T-helper 17 cell (primary cell): ENCODE measurements at regions not wholly inside any gene's neighbourhood (a gene's known extent, or its start where the extent isn't known, plus 50 kb on each side); places are given as distances from the start of the nearest gene placed in this dataset.

ENCODE experiments used
- ATAC-seq: fragments of 150-1000 bp; cut with Tn5 transposase; 2 replicates; pipeline ENCODE4 v1.10.0; 2021; ENCODE audit warnings: mild to moderate bottlenecking, moderate library complexity
- DNase-seq, 3 donors: peaks; one replicate each; pipeline versions ENCODE4 v3.0.0 to v3.0.0-alpha.2; 2020 to 2021
- H3K9me3 ChIP-seq: one replicate; pipeline ENCODE4 v1.7.0; 2013; ENCODE audit warnings: low read length, mild to moderate bottlenecking; ENCODE audit not compliant: control insufficient read depth, poor library complexity, severe bottlenecking
- H3K27ac Mint-ChIP-seq: one replicate; pipeline ENCODE4 v1.8.0; 2022; ENCODE audit warnings: mild to moderate bottlenecking, moderate library complexity, mixed read lengths
- H3K27me3 Mint-ChIP-seq: one replicate; pipeline ENCODE4 v1.8.0; 2022; ENCODE audit warnings: mixed read lengths
- H3K36me3 Mint-ChIP-seq: one replicate; pipeline ENCODE4 v1.8.0; 2022; ENCODE audit warnings: low read depth, mixed read lengths
- H3K4me1 Mint-ChIP-seq: one replicate; pipeline ENCODE4 v1.8.0; 2022; ENCODE audit warnings: mild to moderate bottlenecking, mixed read lengths
- H3K4me3 Mint-ChIP-seq: one replicate; pipeline ENCODE4 v1.8.0; 2022; ENCODE audit warnings: mild to moderate bottlenecking, moderate library complexity, mixed read lengths

DNA sequence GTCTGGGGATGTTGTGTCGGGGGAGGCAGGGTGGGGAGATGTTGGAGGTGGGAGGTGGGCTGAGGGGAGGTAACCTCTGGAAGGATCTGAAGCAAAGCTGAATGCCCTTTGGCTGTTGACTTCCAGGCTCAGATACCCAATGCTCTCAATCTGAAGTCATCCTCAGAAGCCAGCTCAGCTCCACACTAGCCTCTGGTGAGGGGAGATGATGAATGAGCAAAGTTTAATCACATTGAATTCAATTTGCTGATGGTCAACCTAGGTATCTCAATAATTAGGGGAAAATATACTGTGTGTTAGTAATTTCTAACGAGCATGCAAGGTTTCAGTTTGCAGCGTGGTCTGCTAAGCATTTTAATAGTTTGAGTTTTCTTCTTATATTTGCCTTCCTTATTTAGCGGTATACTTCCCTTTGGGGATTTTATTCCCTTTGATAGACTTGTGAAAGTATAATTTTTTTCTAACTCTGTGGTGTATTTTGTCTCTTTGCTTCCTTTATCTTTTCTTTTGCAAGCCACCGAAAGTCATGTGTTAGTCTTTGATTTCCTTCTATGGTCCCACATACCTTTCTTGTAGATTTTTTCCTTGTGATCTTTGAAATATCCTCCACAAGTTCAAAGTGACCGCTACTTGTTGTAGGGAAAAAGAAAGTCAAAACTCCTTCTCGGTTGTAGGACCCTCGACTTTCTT, 146.3 kb upstream of the LEF1 start:
- ATAC-seq (no peak), DNase-seq (no peak)
- H3K4me1 Mint-ChIP-seq, result peaks cover 18% of the 10 kb centered on the region
- H3K36me3 Mint-ChIP-seq, result peaks cover 5% of the 10 kb centered on the region
- peak overlapping the region; percentile 8 for H3K27ac Mint-ChIP-seq
- H3K27me3 Mint-ChIP-seq, result no peaks in the 10 kb centered on the region
- no peaks in the 10 kb centered on the region for H3K9me3 ChIP-seq
- H3K4me3 Mint-ChIP-seq, result peak overlapping the region; percentile 9

GRCh38 chr4:108313546-108314339, 145.0 kb upstream of the LEF1 start:
- H3K4me3 Mint-ChIP-seq, result no peak overlapping the region
- peaks cover 16% of the 10 kb centered on the region for H3K4me1 Mint-ChIP-seq
- DNase-seq (no peak), ATAC-seq (no peak)
- H3K27me3 Mint-ChIP-seq, result no peaks in the 10 kb centered on the region
- H3K27ac Mint-ChIP-seq, result no peak overlapping the region
- no peaks in the 10 kb centered on the region for H3K9me3 ChIP-seq
- H3K36me3 Mint-ChIP-seq, result peaks cover 3% of the 10 kb centered on the region

DNA sequence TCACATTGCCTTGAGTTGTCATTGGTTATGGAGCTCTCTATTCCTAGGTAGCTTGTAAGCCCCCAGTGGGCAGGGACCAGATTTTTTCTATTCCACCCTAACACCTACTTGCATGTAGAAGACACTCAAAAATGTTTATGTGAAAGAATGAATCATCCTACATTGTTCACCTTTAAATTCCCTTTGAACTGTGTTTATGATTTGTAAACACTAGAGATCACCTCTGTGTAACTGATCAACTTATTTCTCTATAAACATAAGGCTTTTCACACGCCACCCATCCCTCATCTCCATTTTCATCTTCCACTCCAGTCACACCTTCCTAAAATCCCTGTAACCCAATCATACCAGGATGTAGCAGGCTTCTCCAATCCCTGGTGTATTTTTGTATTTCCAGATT, 142.6 kb upstream of the LEF1 start:
- no peak for ATAC-seq
- Mint-ChIP-seq H3K4me1 (peaks cover 16% of the 10 kb centered on the region), H3K27me3 (peaks cover 7% of the 10 kb centered on the region), H3K36me3 (peaks cover 3% of the 10 kb centered on the region), H3K4me3 (no peak overlapping the region), H3K27ac (no peak overlapping the region)
- no peaks in the 10 kb centered on the region for H3K9me3 ChIP-seq
- DNase-seq, result no peak

DNA sequence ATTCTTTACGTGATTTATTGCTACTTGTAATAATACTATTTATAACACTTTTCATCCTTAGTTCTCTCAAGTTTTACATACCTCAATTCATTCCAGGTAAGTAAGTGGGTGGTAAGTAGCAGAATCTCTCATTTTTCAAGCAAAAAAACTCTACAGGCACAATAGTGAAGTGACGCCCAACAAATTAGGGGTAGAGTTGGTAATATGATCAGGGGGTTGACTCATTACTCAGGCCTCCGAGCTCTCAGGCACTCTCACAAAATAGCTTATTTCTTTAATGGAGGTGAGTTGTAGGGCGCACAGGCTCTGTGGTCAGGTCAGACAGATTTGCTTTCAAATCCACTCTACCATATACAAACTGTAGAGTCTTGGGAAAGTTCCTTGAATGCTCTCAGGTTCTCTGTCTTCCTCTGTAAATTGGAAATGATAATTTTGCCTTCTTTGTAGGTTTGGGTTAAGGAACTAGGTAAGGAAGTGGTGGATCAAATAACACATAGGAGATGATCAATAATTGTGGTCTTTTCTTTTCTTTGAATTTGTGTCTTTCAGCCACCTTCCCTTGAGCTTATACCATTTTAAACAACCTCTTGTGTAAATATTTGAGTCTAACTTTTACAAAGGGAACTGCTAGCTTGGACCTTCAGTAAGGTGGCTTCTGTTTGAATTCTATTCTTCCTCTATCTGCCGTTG, 134.9 kb upstream of the LEF1 start:
- Mint-ChIP-seq H3K4me1 (peaks cover 13% of the 10 kb centered on the region), H3K27ac (no peak overlapping the region), H3K27me3 (peaks cover 7% of the 10 kb centered on the region), H3K36me3 (no peaks in the 10 kb centered on the region), H3K4me3 (no peak overlapping the region)
- ATAC-seq, result no peak
- no peaks in the 10 kb centered on the region for H3K9me3 ChIP-seq
- DNase-seq, result no peak

- DNase-seq (no peak), ATAC-seq (no peak)
- H3K4me3 Mint-ChIP-seq, result peak overlapping the region; percentile 43
- no peaks in the 10 kb centered on the region for H3K36me3 Mint-ChIP-seq
- H3K4me1 Mint-ChIP-seq, result peaks cover 13% of the 10 kb centered on the region
- no peaks in the 10 kb centered on the region for H3K9me3 ChIP-seq
- no peaks in the 10 kb centered on the region for H3K27me3 Mint-ChIP-seq
- peak overlapping the region; percentile 71 for H3K27ac Mint-ChIP-seq
Observed at GRCh38 chr4:108301545-108302251, 133.0 kb upstream of the LEF1 start.

GRCh38 chr4:108297605-108298004, 128.9 kb upstream of the LEF1 start:
- H3K4me1 Mint-ChIP-seq, result peaks cover 12% of the 10 kb centered on the region
- no peaks in the 10 kb centered on the region for H3K9me3 ChIP-seq
- H3K4me3 Mint-ChIP-seq, result no peak overlapping the region
- H3K27me3 Mint-ChIP-seq, result no peaks in the 10 kb centered on the region
- ATAC-seq, result no peak
- no peak overlapping the region for H3K27ac Mint-ChIP-seq
- H3K36me3 Mint-ChIP-seq, result no peaks in the 10 kb centered on the region
- no peak for DNase-seq

GRCh38 chr4:108292229-108292628, 123.5 kb upstream of the LEF1 start:
- H3K36me3 Mint-ChIP-seq, result no peaks in the 10 kb centered on the region
- H3K27me3 Mint-ChIP-seq, result no peaks in the 10 kb centered on the region
- no peak overlapping the region for H3K27ac Mint-ChIP-seq
- no peak for DNase-seq
- ATAC-seq, result no peak
- H3K4me1 Mint-ChIP-seq, result peaks cover 7% of the 10 kb centered on the region
- H3K4me3 Mint-ChIP-seq, result no peak overlapping the region
- no peaks in the 10 kb centered on the region for H3K9me3 ChIP-seq

DNA sequence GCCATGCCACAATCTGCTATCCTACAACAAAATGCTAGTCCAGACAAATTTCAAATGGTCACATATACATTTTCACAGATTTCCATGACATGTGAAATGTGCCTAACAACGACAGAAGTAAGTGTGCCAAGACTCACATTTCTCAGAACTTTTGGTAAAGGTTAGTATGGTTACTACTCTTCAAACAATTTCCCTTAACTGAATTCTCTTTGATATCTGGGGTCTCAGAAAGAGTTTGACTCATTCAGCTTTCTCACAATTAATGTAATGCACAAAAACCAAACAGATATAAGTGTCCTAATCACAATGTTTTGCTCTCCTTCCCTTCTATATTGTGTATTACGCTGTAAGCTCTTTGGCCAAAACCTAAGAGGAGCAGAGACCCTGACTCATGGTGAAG, 122.4 kb upstream of the LEF1 start:
- H3K27me3 Mint-ChIP-seq, result no peaks in the 10 kb centered on the region
- peaks cover 7% of the 10 kb centered on the region for H3K4me1 Mint-ChIP-seq
- ATAC-seq, result no peak
- no peak overlapping the region for H3K27ac Mint-ChIP-seq
- DNase-seq, result no peak
- H3K36me3 Mint-ChIP-seq, result no peaks in the 10 kb centered on the region
- H3K4me3 Mint-ChIP-seq, result no peak overlapping the region
- no peaks in the 10 kb centered on the region for H3K9me3 ChIP-seq

DNA sequence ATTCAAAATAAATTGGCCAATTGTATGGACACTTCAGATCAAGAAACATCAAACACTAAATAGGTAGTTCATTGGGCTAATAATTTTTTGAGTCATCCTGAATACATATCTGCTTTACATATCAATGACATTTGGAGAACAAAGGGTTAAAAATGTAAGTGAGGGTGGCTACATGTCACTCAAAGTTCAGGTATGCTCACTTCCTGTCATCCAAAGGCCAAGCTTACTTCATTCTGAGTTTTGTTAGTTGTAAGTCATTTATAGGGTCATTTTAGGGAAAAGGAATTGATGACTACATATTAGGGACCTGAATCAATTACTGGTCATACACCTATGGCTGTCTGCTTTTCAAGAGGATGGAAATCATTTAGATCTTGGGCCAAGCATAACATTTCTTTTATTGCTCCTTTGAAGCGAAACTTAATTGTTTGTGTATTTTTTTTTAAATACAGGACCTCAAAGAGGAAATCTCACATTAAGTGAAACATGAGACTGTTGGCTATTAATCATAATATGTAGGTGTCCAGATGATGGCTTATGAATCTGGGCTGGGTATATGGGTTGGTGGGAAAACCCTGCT, 119.2 kb upstream of the LEF1 start:
- ATAC-seq (no peak), DNase-seq (no peak)
- H3K27me3 Mint-ChIP-seq, result no peaks in the 10 kb centered on the region
- H3K4me1 Mint-ChIP-seq, result peaks cover 7% of the 10 kb centered on the region
- H3K4me3 Mint-ChIP-seq, result no peak overlapping the region
- no peaks in the 10 kb centered on the region for H3K36me3 Mint-ChIP-seq
- no peak overlapping the region for H3K27ac Mint-ChIP-seq
- H3K9me3 ChIP-seq, result no peaks in the 10 kb centered on the region

DNA sequence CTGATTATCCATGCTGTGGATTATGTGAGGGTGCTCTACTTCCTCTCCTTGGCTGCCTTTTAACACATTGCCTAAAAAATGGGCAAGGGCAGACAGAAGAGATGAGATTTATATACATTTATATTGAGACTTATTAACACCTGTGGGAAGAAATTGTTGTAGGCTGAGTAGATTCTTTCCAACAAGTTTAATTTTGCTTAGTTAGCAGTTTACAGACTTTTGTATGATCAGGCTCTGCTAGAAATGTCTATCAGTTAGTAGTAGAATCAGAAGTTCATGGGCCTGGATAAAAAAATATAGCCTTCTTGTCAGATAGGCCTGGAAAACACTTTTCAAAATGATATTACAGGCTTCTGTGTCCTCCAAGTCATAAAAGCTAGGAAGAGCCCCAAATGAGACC, 111.3 kb upstream of the LEF1 start:
- H3K27ac Mint-ChIP-seq, result no peak overlapping the region
- ATAC-seq, result no peak

DNA sequence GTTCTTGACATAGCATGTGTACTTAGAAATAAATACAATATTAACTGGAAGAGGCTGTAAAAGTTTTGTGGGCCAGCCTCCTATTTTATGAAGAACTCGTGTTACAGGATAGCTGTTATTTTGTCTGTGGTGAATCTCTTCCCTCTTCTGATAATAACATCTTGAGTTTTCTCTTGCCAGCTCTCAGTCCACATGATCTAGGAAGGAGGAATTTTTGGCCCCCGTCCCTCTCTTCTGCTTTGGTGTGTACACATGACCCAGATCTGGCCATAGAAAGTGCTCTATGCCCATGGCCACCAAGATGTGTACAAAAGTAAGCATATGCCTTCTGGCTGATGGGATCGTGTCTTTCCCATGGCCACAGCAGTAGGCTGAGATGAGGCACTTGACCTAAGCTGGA, 108.0 kb upstream of the LEF1 start:
- DNase-seq, result no peak
- H3K27me3 Mint-ChIP-seq, result no peaks in the 10 kb centered on the region
- H3K36me3 Mint-ChIP-seq, result peaks cover 2% of the 10 kb centered on the region
- no peak for ATAC-seq
- H3K4me1 Mint-ChIP-seq, result peaks cover 2% of the 10 kb centered on the region
- no peak overlapping the region for H3K4me3 Mint-ChIP-seq
- H3K27ac Mint-ChIP-seq, result no peak overlapping the region
- no peaks in the 10 kb centered on the region for H3K9me3 ChIP-seq

More for the DNA sequence above, 111.3 kb upstream of the LEF1 start:
- Mint-ChIP-seq H3K36me3 (no peaks in the 10 kb centered on the region), H3K4me1 (no peaks in the 10 kb centered on the region), H3K4me3 (no peak overlapping the region), H3K27me3 (no peaks in the 10 kb centered on the region)
- no peaks in the 10 kb centered on the region for H3K9me3 ChIP-seq
- DNase-seq, result no peak

DNA sequence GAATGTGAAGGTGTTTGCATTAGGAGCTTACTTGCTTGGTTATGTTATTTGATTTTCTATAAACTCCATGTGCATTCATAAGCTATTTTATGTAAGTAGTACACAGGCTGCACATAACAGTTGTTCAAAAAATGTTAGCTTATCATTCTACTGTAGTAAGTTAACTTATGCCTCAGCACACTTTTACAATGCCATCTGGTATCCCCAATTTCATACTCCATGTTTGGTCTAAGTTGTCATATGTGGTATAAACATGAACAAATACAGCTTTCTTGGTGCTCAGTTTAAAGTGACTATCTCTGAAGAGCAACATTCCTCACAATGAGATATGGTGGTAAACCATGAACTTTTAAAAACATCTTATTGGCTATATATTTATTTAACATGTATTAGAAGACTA, 104.3 kb upstream of the LEF1 start:
- H3K9me3 ChIP-seq, result no peaks in the 10 kb centered on the region
- H3K36me3 Mint-ChIP-seq, result peaks cover 2% of the 10 kb centered on the region
- H3K27ac Mint-ChIP-seq, result no peak overlapping the region
- no peaks in the 10 kb centered on the region for H3K27me3 Mint-ChIP-seq
- DNase-seq (no peak), ATAC-seq (no peak)
- no peak overlapping the region for H3K4me3 Mint-ChIP-seq
- H3K4me1 Mint-ChIP-seq, result peaks cover 2% of the 10 kb centered on the region

DNA sequence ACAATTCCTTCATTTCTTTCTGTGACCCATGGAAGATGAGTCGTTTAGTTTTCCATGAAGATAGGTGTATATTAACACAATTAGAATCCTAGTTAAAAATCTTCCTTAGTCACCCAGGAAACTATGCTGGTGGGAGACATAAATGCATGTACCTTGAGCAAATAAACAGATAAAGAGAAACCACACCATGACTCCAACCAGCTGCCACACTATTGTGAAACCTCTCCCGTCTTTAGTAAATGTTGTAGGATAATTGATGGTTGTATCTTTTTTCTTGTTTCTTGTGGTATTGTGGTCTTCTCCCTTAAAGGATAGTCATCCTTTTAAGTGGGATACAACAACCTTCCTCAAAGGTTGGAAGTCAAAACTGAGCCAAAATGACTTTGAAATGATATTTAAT, 103.8 kb upstream of the LEF1 start:
- no peak overlapping the region for H3K27ac Mint-ChIP-seq
- DNase-seq, result no peak

More for the DNA sequence above, 103.8 kb upstream of the LEF1 start:
- Mint-ChIP-seq H3K27me3 (no peaks in the 10 kb centered on the region), H3K4me1 (peaks cover 2% of the 10 kb centered on the region), H3K36me3 (peaks cover 2% of the 10 kb centered on the region), H3K4me3 (no peak overlapping the region)
- no peaks in the 10 kb centered on the region for H3K9me3 ChIP-seq
- ATAC-seq, result no peak
